Endothelial cell (in vitro differentiated cells): ENCODE measurements at regions not wholly inside any gene's neighbourhood (a gene's known extent, or its start where the extent isn't known, plus 50 kb on each side); places are given as distances from the start of the nearest gene placed in this dataset.

Experiments
- DNase-seq: peaks from one replicate; pipeline ENCODE4 v3.0.0; 2021; ENCODE audit warnings: low spot score
- H3K27ac Mint-ChIP-seq: one replicate; pipeline ENCODE4 v1.8.0; 2021; ENCODE audit warnings: mixed read lengths, inconsistent platforms; ENCODE audit not compliant: unreplicated experiment
- H3K27me3 Mint-ChIP-seq: one replicate; pipeline ENCODE4 v1.8.0; 2021; ENCODE audit warnings: mild to moderate bottlenecking, moderate library complexity, mixed read lengths, inconsistent platforms; ENCODE audit not compliant: unreplicated experiment
- H3K36me3 Mint-ChIP-seq: one replicate; pipeline ENCODE4 v1.8.0; 2021; ENCODE audit warnings: mild to moderate bottlenecking, low read depth, mixed read lengths, inconsistent platforms; ENCODE audit not compliant: unreplicated experiment
- H3K4me1 Mint-ChIP-seq: one replicate; pipeline ENCODE4 v1.8.0; 2021; ENCODE audit warnings: mild to moderate bottlenecking, mixed read lengths, inconsistent platforms; ENCODE audit not compliant: unreplicated experiment
- H3K4me3 Mint-ChIP-seq: one replicate; pipeline ENCODE4 v1.8.0; 2021; ENCODE audit warnings: mild to moderate bottlenecking, mixed read lengths, inconsistent platforms; ENCODE audit not compliant: unreplicated experiment
- H3K9me3 Mint-ChIP-seq: one replicate; pipeline ENCODE4 v1.8.0; 2021; ENCODE audit warnings: mixed read lengths, inconsistent platforms; ENCODE audit not compliant: unreplicated experiment
- TF ChIP-seq, protein P1 (sequence below): fragments of 200-600 bp; sonication (generic); IDR thresholded peaks from one replicate; pipeline ENCODE4 v1.5.0; 2021; ENCODE audit warnings: antibody characterized with exemption; ENCODE audit not compliant: unreplicated experiment

DNA sequence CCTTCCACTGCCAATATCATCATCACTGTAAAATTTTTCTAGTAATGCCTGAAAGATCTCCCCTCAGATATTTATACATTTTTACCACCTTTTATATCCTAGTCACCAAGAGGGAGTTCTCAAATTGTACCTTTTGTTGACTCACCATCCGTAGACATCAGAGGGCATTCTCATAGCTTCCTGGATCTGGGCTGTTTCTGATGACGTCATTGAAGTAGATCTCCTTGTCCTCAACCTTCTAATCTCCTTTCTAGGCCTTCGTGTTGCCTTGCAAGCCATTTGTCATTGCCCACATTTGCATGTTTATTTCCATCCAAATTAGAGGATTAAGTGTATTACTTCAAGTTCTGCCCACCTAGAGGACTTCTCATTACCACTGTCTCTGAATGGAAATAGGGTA is 193.4 kb upstream of the NRXN1 start:
- no peaks in the 10 kb centered on the region for H3K36me3 Mint-ChIP-seq
- H3K4me1 Mint-ChIP-seq, result peaks cover 12% of the 10 kb centered on the region
- no peaks in the 10 kb centered on the region for H3K9me3 Mint-ChIP-seq
- TF ChIP-seq, protein P1, sequence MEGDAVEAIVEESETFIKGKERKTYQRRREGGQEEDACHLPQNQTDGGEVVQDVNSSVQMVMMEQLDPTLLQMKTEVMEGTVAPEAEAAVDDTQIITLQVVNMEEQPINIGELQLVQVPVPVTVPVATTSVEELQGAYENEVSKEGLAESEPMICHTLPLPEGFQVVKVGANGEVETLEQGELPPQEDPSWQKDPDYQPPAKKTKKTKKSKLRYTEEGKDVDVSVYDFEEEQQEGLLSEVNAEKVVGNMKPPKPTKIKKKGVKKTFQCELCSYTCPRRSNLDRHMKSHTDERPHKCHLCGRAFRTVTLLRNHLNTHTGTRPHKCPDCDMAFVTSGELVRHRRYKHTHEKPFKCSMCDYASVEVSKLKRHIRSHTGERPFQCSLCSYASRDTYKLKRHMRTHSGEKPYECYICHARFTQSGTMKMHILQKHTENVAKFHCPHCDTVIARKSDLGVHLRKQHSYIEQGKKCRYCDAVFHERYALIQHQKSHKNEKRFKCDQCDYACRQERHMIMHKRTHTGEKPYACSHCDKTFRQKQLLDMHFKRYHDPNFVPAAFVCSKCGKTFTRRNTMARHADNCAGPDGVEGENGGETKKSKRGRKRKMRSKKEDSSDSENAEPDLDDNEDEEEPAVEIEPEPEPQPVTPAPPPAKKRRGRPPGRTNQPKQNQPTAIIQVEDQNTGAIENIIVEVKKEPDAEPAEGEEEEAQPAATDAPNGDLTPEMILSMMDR, result no peak
- no peak for DNase-seq
- H3K4me3 Mint-ChIP-seq, result no peak overlapping the region
- no peak overlapping the region for H3K27ac Mint-ChIP-seq
- no peaks in the 10 kb centered on the region for H3K27me3 Mint-ChIP-seq

DNA sequence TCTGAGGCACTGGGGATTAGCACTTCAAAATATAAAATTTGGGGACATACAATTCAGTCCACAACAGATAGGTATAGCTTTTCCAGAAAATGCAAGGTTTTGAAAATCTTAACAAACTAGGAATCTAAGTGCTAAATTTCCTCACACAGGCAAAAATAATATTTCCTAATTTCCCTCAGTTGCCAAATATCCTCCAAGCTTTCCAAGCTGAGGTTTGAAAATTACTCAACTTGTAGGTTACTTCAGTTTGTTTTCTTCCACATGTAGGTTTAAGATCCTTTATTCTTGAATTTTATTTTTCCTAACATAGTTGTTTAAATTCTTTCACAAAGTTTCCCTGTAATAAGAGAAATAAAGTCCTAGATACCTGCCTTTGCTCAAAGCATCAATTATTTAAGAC is 192.9 kb upstream of the NRXN1 start:
- peaks cover 18% of the 10 kb centered on the region for H3K4me1 Mint-ChIP-seq
- H3K27me3 Mint-ChIP-seq, result no peaks in the 10 kb centered on the region
- H3K4me3 Mint-ChIP-seq, result no peak overlapping the region
- no peaks in the 10 kb centered on the region for H3K36me3 Mint-ChIP-seq
- TF ChIP-seq, protein P1, result no peak
- DNase-seq, result no peak
- no peaks in the 10 kb centered on the region for H3K9me3 Mint-ChIP-seq
- no peak overlapping the region for H3K27ac Mint-ChIP-seq

DNA sequence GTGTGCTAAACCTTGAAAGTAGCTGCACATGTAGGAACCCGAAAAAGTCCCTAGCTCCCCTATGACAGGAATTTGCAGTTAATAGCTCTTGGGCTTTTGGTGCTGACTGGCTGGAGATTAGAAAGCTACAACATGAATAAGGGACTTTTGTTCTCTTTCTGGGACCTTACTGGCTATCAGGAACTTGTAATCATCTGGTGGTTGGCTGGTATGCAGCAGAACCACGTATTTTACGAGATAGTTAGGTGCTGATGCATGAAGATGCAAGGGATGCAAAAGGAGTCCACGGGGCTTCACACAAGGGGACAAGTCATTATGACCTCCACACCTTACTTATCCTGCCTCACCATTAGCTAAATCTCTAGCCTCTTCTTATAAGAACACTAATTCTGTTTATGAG is 190.2 kb upstream of the NRXN1 start:
- Mint-ChIP-seq H3K4me3 (no peak overlapping the region), H3K27ac (no peak overlapping the region), H3K4me1 (peaks cover 24% of the 10 kb centered on the region), H3K9me3 (no peaks in the 10 kb centered on the region), H3K27me3 (no peaks in the 10 kb centered on the region), H3K36me3 (no peaks in the 10 kb centered on the region)
- TF ChIP-seq, protein P1, result no peak
- DNase-seq, result no peak

DNA sequence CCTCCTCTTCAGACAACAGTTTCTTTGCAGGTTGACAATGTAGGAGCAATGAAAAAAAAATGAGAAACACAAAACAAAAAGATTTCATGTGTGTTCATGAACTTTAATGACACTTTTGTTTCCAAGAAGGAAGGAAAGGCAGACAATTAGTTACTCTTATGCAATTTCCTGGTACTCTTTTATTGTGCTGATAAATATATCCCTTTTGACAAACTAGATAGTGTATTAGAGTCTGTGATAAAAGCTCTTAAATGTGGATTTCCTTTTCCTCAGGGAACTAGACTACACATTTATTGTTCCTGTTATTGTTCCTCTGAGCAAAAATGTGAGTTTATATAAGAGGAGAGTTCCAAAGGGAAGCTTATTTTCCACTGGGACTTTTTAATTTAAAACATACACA is 188.7 kb upstream of the NRXN1 start:
- Mint-ChIP-seq H3K4me1 (peaks cover 24% of the 10 kb centered on the region), H3K36me3 (no peaks in the 10 kb centered on the region), H3K4me3 (no peak overlapping the region), H3K27me3 (no peaks in the 10 kb centered on the region), H3K9me3 (no peaks in the 10 kb centered on the region), H3K27ac (peak overlapping the region; percentile 66)
- TF ChIP-seq, protein P1, result no peak
- no peak for DNase-seq

DNA sequence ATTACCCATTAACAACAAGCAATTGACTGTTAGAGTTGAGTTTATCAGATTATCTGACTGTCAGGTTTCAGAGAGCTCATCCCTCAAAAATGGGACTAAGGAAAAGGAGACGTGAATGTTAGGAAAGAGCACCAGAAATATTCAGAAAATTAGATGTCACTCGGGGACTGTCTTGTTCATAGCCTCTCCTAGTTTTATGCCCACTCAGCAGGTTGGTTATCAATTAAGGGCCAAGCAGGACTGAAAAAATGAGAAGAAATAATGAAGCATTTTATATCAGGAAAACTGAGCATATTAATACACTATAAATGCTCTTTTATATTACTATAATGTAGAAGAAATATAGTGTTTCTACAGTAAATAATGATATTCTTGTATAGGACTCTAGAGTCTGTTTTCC is 188.1 kb upstream of the NRXN1 start:
- TF ChIP-seq, protein P1, result no peak
- no peaks in the 10 kb centered on the region for H3K9me3 Mint-ChIP-seq
- no peaks in the 10 kb centered on the region for H3K36me3 Mint-ChIP-seq
- H3K27me3 Mint-ChIP-seq, result no peaks in the 10 kb centered on the region
- no peak overlapping the region for H3K4me3 Mint-ChIP-seq
- no peak overlapping the region for H3K27ac Mint-ChIP-seq
- H3K4me1 Mint-ChIP-seq, result peaks cover 24% of the 10 kb centered on the region
- no peak for DNase-seq
